Natural killer cell (primary cell): ENCODE measurements at regions not wholly inside any gene's neighbourhood (a gene's known extent, or its start where the extent isn't known, plus 50 kb on each side); places are given as distances from the start of the nearest gene placed in this dataset.

Source experiments
- ATAC-seq, 3 donors: fragments of 150-1000 bp in 2 of 3; fragments of 200-7000 bp in 1 of 3; cut with Tn5 transposase; 1 replicate in 1 of 3; 2 replicates in 2 of 3; pipeline ENCODE4 v1.10.0; 2021; ENCODE audit warnings: mild to moderate bottlenecking in 2 of 3, moderate library complexity in 2 of 3
- DNase-seq, 2 donors: peaks; one replicate each; pipeline versions ENCODE4 v3.0.0 to v3.0.0-alpha.2; 2013 to 2021; ENCODE audit warnings: mixed read lengths in 1 of 2
- H3K27ac ChIP-seq: one replicate; pipeline ENCODE4 v1.5.1; 2013; ENCODE audit warnings: mild to moderate bottlenecking, low read length
- H3K27me3 ChIP-seq: one replicate; pipeline ENCODE4 v1.6.1; 2013; ENCODE audit warnings: low read length; ENCODE audit not compliant: control insufficient read depth, insufficient read depth
- H3K36me3 ChIP-seq: one replicate; pipeline ENCODE4 v1.6.1; 2013; ENCODE audit warnings: low read length; ENCODE audit not compliant: control insufficient read depth, insufficient read depth
- H3K4me1 ChIP-seq: one replicate; pipeline ENCODE4 v1.6.1; 2013; ENCODE audit warnings: low read length; ENCODE audit not compliant: control insufficient read depth, insufficient read depth
- H3K4me3 ChIP-seq: one replicate; pipeline ENCODE4 v1.5.1; 2013; ENCODE audit warnings: low read length
- H3K9me3 ChIP-seq: one replicate; pipeline ENCODE4 v1.6.1; 2013; ENCODE audit warnings: low read length; ENCODE audit not compliant: control insufficient read depth, insufficient read depth
- H3K27ac Mint-ChIP-seq, 2 donors: one replicate each; pipeline ENCODE4 v1.8.0; 2022; ENCODE audit warnings: mild to moderate bottlenecking in 2 of 2, mixed read lengths in 2 of 2, moderate library complexity in 1 of 2
- H3K27me3 Mint-ChIP-seq, 2 donors: one replicate each; pipeline ENCODE4 v1.8.0; 2022; ENCODE audit warnings: low read depth in 2 of 2, mixed read lengths in 2 of 2
- H3K36me3 Mint-ChIP-seq: one replicate; pipeline ENCODE4 v1.8.0; 2022; ENCODE audit warnings: mixed read lengths
- H3K4me1 Mint-ChIP-seq, 2 donors: one replicate each; pipeline ENCODE4 v1.8.0; 2022; ENCODE audit warnings: mixed read lengths in 2 of 2
- H3K4me3 Mint-ChIP-seq: one replicate; pipeline ENCODE4 v1.8.0; 2022; ENCODE audit warnings: mild to moderate bottlenecking, moderate library complexity, mixed read lengths
- H3K9me3 Mint-ChIP-seq, 2 donors: one replicate each; pipeline ENCODE4 v1.8.0; 2022; ENCODE audit warnings: mixed read lengths in 2 of 2
- WGBS: methylation state at CpG from one replicate; pipeline ENCODE4 v1.1.7; 2013; ENCODE audit warnings: missing lambda C conversion rate; ENCODE audit not compliant: insufficient coverage; 5-methylcytosine and 5-hydroxymethylcytosine counted together
- intact Hi-C: fragments of 100-400 bp; cut with micrococcal nuclease; formaldehyde crosslinking; loops from one replicate; pipeline ENCODE4 v1.14.2; 2022
- TF ChIP-seq, protein P1 (sequence below): fragments of 200-600 bp; IDR thresholded peaks from one replicate; pipeline ENCODE4 v1.8.0; 2022; ENCODE audit warnings: antibody characterized with exemption

GRCh38 chr12:111193496-111193895 lies 175.4 kb downstream of the PHETA1 start:
- Histone ChIP-seq H3K27ac (no peak overlapping the region), H3K4me3 (no peak overlapping the region), H3K4me1 (no peaks in the 10 kb centered on the region), H3K27me3 (no peaks in the 10 kb centered on the region), H3K36me3 (no peaks in the 10 kb centered on the region), H3K9me3 (no peaks in the 10 kb centered on the region)
- no peaks in the 10 kb centered on the region for H3K4me1 Mint-ChIP-seq
- H3K27me3 Mint-ChIP-seq = peaks cover 5 to 13% of the 10 kb centered on the region in 2 donors
- no peak overlapping the region for H3K4me3 Mint-ChIP-seq
- no peaks in the 10 kb centered on the region for H3K36me3 Mint-ChIP-seq
- DNase-seq (no peak), ATAC-seq (no peak)
- no peak overlapping the region for H3K27ac Mint-ChIP-seq
- H3K9me3 Mint-ChIP-seq = no peaks in the 10 kb centered on the region
- intact Hi-C loops = no loop called here
- 94% methylated on average over 14 of the region's 14 CpGs for WGBS
- TF ChIP-seq, protein P1, sequence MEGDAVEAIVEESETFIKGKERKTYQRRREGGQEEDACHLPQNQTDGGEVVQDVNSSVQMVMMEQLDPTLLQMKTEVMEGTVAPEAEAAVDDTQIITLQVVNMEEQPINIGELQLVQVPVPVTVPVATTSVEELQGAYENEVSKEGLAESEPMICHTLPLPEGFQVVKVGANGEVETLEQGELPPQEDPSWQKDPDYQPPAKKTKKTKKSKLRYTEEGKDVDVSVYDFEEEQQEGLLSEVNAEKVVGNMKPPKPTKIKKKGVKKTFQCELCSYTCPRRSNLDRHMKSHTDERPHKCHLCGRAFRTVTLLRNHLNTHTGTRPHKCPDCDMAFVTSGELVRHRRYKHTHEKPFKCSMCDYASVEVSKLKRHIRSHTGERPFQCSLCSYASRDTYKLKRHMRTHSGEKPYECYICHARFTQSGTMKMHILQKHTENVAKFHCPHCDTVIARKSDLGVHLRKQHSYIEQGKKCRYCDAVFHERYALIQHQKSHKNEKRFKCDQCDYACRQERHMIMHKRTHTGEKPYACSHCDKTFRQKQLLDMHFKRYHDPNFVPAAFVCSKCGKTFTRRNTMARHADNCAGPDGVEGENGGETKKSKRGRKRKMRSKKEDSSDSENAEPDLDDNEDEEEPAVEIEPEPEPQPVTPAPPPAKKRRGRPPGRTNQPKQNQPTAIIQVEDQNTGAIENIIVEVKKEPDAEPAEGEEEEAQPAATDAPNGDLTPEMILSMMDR = no peak

DNA sequence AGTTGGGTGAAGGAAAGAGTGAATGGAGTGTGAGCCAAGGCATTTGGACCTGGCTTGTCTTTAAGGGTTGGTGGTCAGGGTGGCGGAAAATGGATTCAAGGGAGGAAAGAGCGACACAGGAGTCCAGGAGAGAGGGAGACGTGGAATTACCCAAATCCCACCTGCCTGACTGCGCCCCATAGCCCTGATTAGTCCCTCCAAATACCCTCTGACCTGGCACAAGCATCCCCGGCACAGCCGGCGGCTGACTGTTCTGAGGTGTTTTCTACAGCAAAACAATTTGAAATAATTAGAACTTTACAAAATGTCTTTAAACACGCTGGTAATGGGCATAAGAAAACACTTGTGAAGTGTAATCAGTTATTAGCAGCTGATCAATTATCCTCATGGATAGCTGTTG lies 175.8 kb downstream of the PHETA1 start:
- Mint-ChIP-seq H3K4me1 (no peaks in the 10 kb centered on the region), H3K27ac (no peak overlapping the region), H3K4me3 (no peak overlapping the region), H3K36me3 (no peaks in the 10 kb centered on the region), H3K27me3 (peaks cover 9 to 13% of the 10 kb centered on the region in 2 donors), H3K9me3 (no peaks in the 10 kb centered on the region)
- TF ChIP-seq, protein P1 = no peak
- Histone ChIP-seq H3K9me3 (no peaks in the 10 kb centered on the region), H3K27me3 (no peaks in the 10 kb centered on the region), H3K27ac (no peak overlapping the region), H3K4me1 (no peaks in the 10 kb centered on the region), H3K36me3 (no peaks in the 10 kb centered on the region), H3K4me3 (no peak overlapping the region)
- ATAC-seq = no peak
- WGBS = 84% methylated on average over 8 of the region's 8 CpGs
- no peak for DNase-seq
- intact Hi-C loops = no loop called here

- DNase-seq (no peak), ATAC-seq (no peak)
- TF ChIP-seq, protein P1 = no peak
- no peaks in the 10 kb centered on the region for H3K27me3 ChIP-seq
- WGBS = 87% methylated on average over 3 of the region's 3 CpGs
- H3K27ac ChIP-seq = no peak overlapping the region
- H3K4me1 ChIP-seq = no peaks in the 10 kb centered on the region
- Mint-ChIP-seq H3K27me3 (peaks cover 10 to 12% of the 10 kb centered on the region in 2 donors), H3K4me3 (no peak overlapping the region), H3K36me3 (no peaks in the 10 kb centered on the region), H3K27ac (no peak overlapping the region), H3K9me3 (no peaks in the 10 kb centered on the region), H3K4me1 (no peaks in the 10 kb centered on the region)
- intact Hi-C loops = no loop called here
- no peak overlapping the region for H3K4me3 ChIP-seq
- H3K9me3 ChIP-seq = no peaks in the 10 kb centered on the region
- H3K36me3 ChIP-seq = no peaks in the 10 kb centered on the region
Measured at GRCh38 chr12:111192647-111193046, 176.2 kb downstream of the PHETA1 start.

DNA sequence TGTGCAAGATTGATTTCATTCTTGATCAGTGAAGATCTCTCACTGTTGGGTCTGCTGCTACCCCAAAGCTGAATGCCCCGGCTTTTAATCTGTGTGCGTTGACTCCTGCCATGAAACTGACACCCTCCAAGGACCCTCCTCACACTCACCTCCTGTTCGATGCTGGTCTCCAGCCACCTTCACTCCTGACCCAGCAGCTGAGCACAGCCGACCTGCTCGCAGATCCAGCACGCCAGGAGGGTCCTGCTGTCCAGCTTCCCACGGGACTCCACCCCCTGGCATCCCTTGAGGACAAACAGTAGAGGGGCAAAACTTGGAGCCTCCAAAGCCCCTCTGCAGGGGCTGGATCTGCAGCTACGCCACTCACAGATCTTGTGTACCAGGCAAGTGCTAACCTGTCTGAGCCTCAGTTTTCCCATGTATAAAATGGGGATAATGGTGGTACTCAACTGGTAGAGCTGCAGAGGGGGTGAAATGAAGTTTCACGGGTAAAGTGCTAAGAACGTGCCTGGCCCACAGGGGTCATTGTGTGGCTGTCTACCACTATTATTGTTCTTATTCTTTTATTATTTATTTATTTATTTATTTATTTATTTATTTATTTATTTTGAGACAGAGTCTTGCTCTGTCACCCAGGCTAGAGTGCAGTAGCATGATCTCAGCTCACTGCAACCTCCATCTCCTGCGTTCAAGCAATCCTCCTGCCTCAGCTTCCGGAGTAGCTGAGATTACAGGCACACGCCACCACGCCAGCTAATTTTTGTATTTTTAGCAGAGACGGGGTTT lies 178.0 kb downstream of the PHETA1 start:
- Mint-ChIP-seq H3K9me3 (no peaks in the 10 kb centered on the region), H3K4me1 (no peaks in the 10 kb centered on the region), H3K36me3 (no peaks in the 10 kb centered on the region), H3K27ac (no peak overlapping the region), H3K4me3 (no peak overlapping the region), H3K27me3 (peaks cover 5 to 10% of the 10 kb centered on the region in 2 donors)
- Histone ChIP-seq H3K27ac (no peak overlapping the region), H3K36me3 (no peaks in the 10 kb centered on the region), H3K9me3 (no peaks in the 10 kb centered on the region), H3K4me1 (peaks cover 4% of the 10 kb centered on the region), H3K4me3 (no peak overlapping the region), H3K27me3 (no peaks in the 10 kb centered on the region)
- no peak for DNase-seq
- intact Hi-C loops = no loop called here
- no peak for ATAC-seq
- TF ChIP-seq, protein P1 = no peak
- WGBS = 89% methylated on average over 13 of the region's 15 CpGs
